GM12891 (cell line): ENCODE measurements at regions not wholly inside any gene's neighbourhood (a gene's known extent, or its start where the extent isn't known, plus 50 kb on each side); places are given as distances from the start of the nearest gene placed in this dataset.

Source experiments
- PAX5 ChIP-seq: IDR thresholded peaks from 2 replicates; pipeline ENCODE4 v1.6.1; 2011; ENCODE audit warnings: low read length, moderate library complexity, mild to moderate bottlenecking; ENCODE audit not compliant: insufficient read depth, severe bottlenecking
- POLR2A ChIP-seq: IDR thresholded peaks from 2 replicates; pipeline ENCODE4 v1.6.1; 2011; ENCODE audit warnings: low read depth, low read length, control low read depth
- POLR2AphosphoS5 ChIP-seq: IDR thresholded peaks from 2 replicates; pipeline ENCODE4 v1.6.1; 2011; ENCODE audit warnings: low read depth, low read length, control low read depth
- POU2F2 ChIP-seq: IDR thresholded peaks from 2 replicates; pipeline ENCODE4 v1.6.1; 2011; ENCODE audit warnings: low read depth, mild to moderate bottlenecking, control low read depth, low read length, moderate library complexity
- SPI1 ChIP-seq: IDR thresholded peaks from 2 replicates; pipeline ENCODE4 v1.6.1; 2011; ENCODE audit warnings: low read depth, low read length, control low read depth
- TAF1 ChIP-seq: IDR thresholded peaks from 2 replicates; pipeline ENCODE4 v1.6.1; 2011; ENCODE audit warnings: low read depth, low read length, control low read depth

GRCh38 chr1:80365359-80366021 is 1359.0 kb upstream of the ADGRL4 start:
- TF ChIP-seq POLR2A = no peak
- no peak for TF ChIP-seq POLR2AphosphoS5
- TF ChIP-seq TAF1 = no peak
- TF ChIP-seq POU2F2 = no peak
- TF ChIP-seq PAX5 = no peak
- no peak for TF ChIP-seq SPI1
